ENCODE measurements at regions not wholly inside any gene's neighbourhood (a gene's known extent, or its start where the extent isn't known, plus 50 kb on each side); places are given as distances from the start of the nearest gene placed in this dataset.

GRCh38 chr20:6492271-6493055 is 275.0 kb upstream of the BMP2 start:
- H3K27ac ChIP-seq (ENCODE audit: low read depth, low read length), result no peak overlapping the region
- 24% methylated on average over 6 of the region's 8 CpGs for WGBS (ENCODE audit: insufficient coverage)

GRCh38 chr20:6490849-6491248 is 276.6 kb upstream of the BMP2 start:
- Histone ChIP-seq H3K4me3 (ENCODE audit: low read depth, low read length) (no peak overlapping the region), H3K9me3 (ENCODE audit: control insufficient read depth, insufficient read depth, low read length) (no peaks in the 10 kb centered on the region), H3K27ac (ENCODE audit: low read depth, low read length) (no peak overlapping the region), H3K4me1 (ENCODE audit: control insufficient read depth, insufficient read depth, low read length) (no peaks in the 10 kb centered on the region), H3K27me3 (ENCODE audit: control insufficient read depth, insufficient read depth, low read length) (no peaks in the 10 kb centered on the region), H3K36me3 (ENCODE audit: control insufficient read depth, insufficient read depth, low read length) (no peaks in the 10 kb centered on the region)
- no peak for DNase-seq (ENCODE audit: low read depth in 4 of 6, low spot score in 6 of 6)
- 100% methylated on average over 2 of the region's 3 CpGs for WGBS (ENCODE audit: insufficient coverage)

More at GRCh38 chr20:6492271-6493055, 275.0 kb upstream of the BMP2 start:
- no peaks in the 10 kb centered on the region for H3K4me1 ChIP-seq (ENCODE audit: control insufficient read depth, insufficient read depth, low read length)
- H3K27me3 ChIP-seq (ENCODE audit: control insufficient read depth, insufficient read depth, low read length), result no peaks in the 10 kb centered on the region
- no peaks in the 10 kb centered on the region for H3K36me3 ChIP-seq (ENCODE audit: control insufficient read depth, insufficient read depth, low read length)
- H3K9me3 ChIP-seq (ENCODE audit: control insufficient read depth, insufficient read depth, low read length), result no peaks in the 10 kb centered on the region
- peak in 3 of 6 donors; percentile 13 to 22 (median 21) for DNase-seq (ENCODE audit: low read depth in 4 of 6, low spot score in 6 of 6)
- H3K4me3 ChIP-seq (ENCODE audit: low read depth, low read length), result no peak overlapping the region

- DNase-seq (ENCODE audit: low read depth in 4 of 6, low spot score in 6 of 6), result peak in 2 of 6 donors; percentile 5 to 46
- WGBS (ENCODE audit: insufficient coverage), result 62% methylated on average over 12 of the region's 16 CpGs
- H3K9me3 ChIP-seq (ENCODE audit: control insufficient read depth, insufficient read depth, low read length), result no peaks in the 10 kb centered on the region
- no peak overlapping the region for H3K27ac ChIP-seq (ENCODE audit: low read depth, low read length)
- H3K27me3 ChIP-seq (ENCODE audit: control insufficient read depth, insufficient read depth, low read length), result no peaks in the 10 kb centered on the region
- no peaks in the 10 kb centered on the region for H3K36me3 ChIP-seq (ENCODE audit: control insufficient read depth, insufficient read depth, low read length)
- no peaks in the 10 kb centered on the region for H3K4me1 ChIP-seq (ENCODE audit: control insufficient read depth, insufficient read depth, low read length)
- H3K4me3 ChIP-seq (ENCODE audit: low read depth, low read length), result no peak overlapping the region
Observed at GRCh38 chr20:6489361-6490171, 277.9 kb upstream of the BMP2 start.

- H3K27me3 ChIP-seq (ENCODE audit: control insufficient read depth, insufficient read depth, low read length), result no peaks in the 10 kb centered on the region
- H3K27ac ChIP-seq (ENCODE audit: low read depth, low read length), result no peak overlapping the region
- H3K4me3 ChIP-seq (ENCODE audit: low read depth, low read length), result no peak overlapping the region
- no peaks in the 10 kb centered on the region for H3K4me1 ChIP-seq (ENCODE audit: control insufficient read depth, insufficient read depth, low read length)
- DNase-seq (ENCODE audit: low read depth in 4 of 6, low spot score in 6 of 6), result no peak
- H3K36me3 ChIP-seq (ENCODE audit: control insufficient read depth, insufficient read depth, low read length), result no peaks in the 10 kb centered on the region
- 100% methylated on average over 1 of the region's 7 CpGs for WGBS (ENCODE audit: insufficient coverage)
- no peaks in the 10 kb centered on the region for H3K9me3 ChIP-seq (ENCODE audit: control insufficient read depth, insufficient read depth, low read length)
Observed at GRCh38 chr20:6485351-6485750, 282.1 kb upstream of the BMP2 start.

- H3K36me3 ChIP-seq (ENCODE audit: control insufficient read depth, insufficient read depth, low read length), result no peaks in the 10 kb centered on the region
- no peak overlapping the region for H3K27ac ChIP-seq (ENCODE audit: low read depth, low read length)
- DNase-seq (ENCODE audit: low read depth in 4 of 6, low spot score in 6 of 6), result no peak
- no peaks in the 10 kb centered on the region for H3K9me3 ChIP-seq (ENCODE audit: control insufficient read depth, insufficient read depth, low read length)
- H3K27me3 ChIP-seq (ENCODE audit: control insufficient read depth, insufficient read depth, low read length), result no peaks in the 10 kb centered on the region
- H3K4me1 ChIP-seq (ENCODE audit: control insufficient read depth, insufficient read depth, low read length), result no peaks in the 10 kb centered on the region
- WGBS (ENCODE audit: insufficient coverage), result 88% methylated on average over 1 of the region's 2 CpGs
- no peak overlapping the region for H3K4me3 ChIP-seq (ENCODE audit: low read depth, low read length)
Observed at GRCh38 chr20:6483727-6484126, 283.8 kb upstream of the BMP2 start.

- H3K4me1 ChIP-seq (ENCODE audit: control insufficient read depth, insufficient read depth, low read length), result no peaks in the 10 kb centered on the region
- peaks cover 2% of the 10 kb centered on the region for H3K9me3 ChIP-seq (ENCODE audit: control insufficient read depth, insufficient read depth, low read length)
- no peaks in the 10 kb centered on the region for H3K36me3 ChIP-seq (ENCODE audit: control insufficient read depth, insufficient read depth, low read length)
- no peak overlapping the region for H3K27ac ChIP-seq (ENCODE audit: low read depth, low read length)
- DNase-seq (ENCODE audit: low read depth in 4 of 6, low spot score in 6 of 6), result no peak
- no peaks in the 10 kb centered on the region for H3K27me3 ChIP-seq (ENCODE audit: control insufficient read depth, insufficient read depth, low read length)
- H3K4me3 ChIP-seq (ENCODE audit: low read depth, low read length), result no peak overlapping the region
Observed at GRCh38 chr20:6482486-6482885, 285.0 kb upstream of the BMP2 start.

- no peaks in the 10 kb centered on the region for H3K27me3 ChIP-seq (ENCODE audit: control insufficient read depth, insufficient read depth, low read length)
- H3K27ac ChIP-seq (ENCODE audit: low read depth, low read length), result no peak overlapping the region
- no peaks in the 10 kb centered on the region for H3K36me3 ChIP-seq (ENCODE audit: control insufficient read depth, insufficient read depth, low read length)
- peak in 1 of 6 donors; percentile 7 for DNase-seq (ENCODE audit: low read depth in 4 of 6, low spot score in 6 of 6)
- no peaks in the 10 kb centered on the region for H3K4me1 ChIP-seq (ENCODE audit: control insufficient read depth, insufficient read depth, low read length)
- WGBS (ENCODE audit: insufficient coverage), result 90% methylated on average over 2 of the region's 7 CpGs
- peaks cover 2% of the 10 kb centered on the region for H3K9me3 ChIP-seq (ENCODE audit: control insufficient read depth, insufficient read depth, low read length)
- no peak overlapping the region for H3K4me3 ChIP-seq (ENCODE audit: low read depth, low read length)
Observed at GRCh38 chr20:6480328-6481200, 286.9 kb upstream of the BMP2 start.

GRCh38 chr20:6473197-6473596 is 294.3 kb upstream of the BMP2 start:
- Histone ChIP-seq H3K27me3 (ENCODE audit: control insufficient read depth, insufficient read depth, low read length) (no peaks in the 10 kb centered on the region), H3K9me3 (ENCODE audit: control insufficient read depth, insufficient read depth, low read length) (peaks cover 2% of the 10 kb centered on the region), H3K27ac (ENCODE audit: low read depth, low read length) (no peak overlapping the region), H3K4me1 (ENCODE audit: control insufficient read depth, insufficient read depth, low read length) (no peaks in the 10 kb centered on the region), H3K36me3 (ENCODE audit: control insufficient read depth, insufficient read depth, low read length) (no peaks in the 10 kb centered on the region), H3K4me3 (ENCODE audit: low read depth, low read length) (no peak overlapping the region)
- DNase-seq (ENCODE audit: low read depth in 4 of 6, low spot score in 6 of 6), result no peak

- Histone ChIP-seq H3K36me3 (ENCODE audit: control insufficient read depth, insufficient read depth, low read length) (no peaks in the 10 kb centered on the region), H3K4me3 (ENCODE audit: low read depth, low read length) (no peak overlapping the region), H3K4me1 (ENCODE audit: control insufficient read depth, insufficient read depth, low read length) (no peaks in the 10 kb centered on the region), H3K27me3 (ENCODE audit: control insufficient read depth, insufficient read depth, low read length) (no peaks in the 10 kb centered on the region), H3K9me3 (ENCODE audit: control insufficient read depth, insufficient read depth, low read length) (no peaks in the 10 kb centered on the region), H3K27ac (ENCODE audit: low read depth, low read length) (no peak overlapping the region)
- no peak for DNase-seq (ENCODE audit: low read depth in 4 of 6, low spot score in 6 of 6)
- WGBS (ENCODE audit: insufficient coverage), result 100% methylated on average over 1 of the region's 1 CpG
Observed at GRCh38 chr20:6471871-6472270, 295.6 kb upstream of the BMP2 start.

All from spinal cord (tissue), 9 donors.